ENCODE measurements at regions not wholly inside any gene's neighbourhood (a gene's known extent, or its start where the extent isn't known, plus 50 kb on each side); places are given as distances from the start of the nearest gene placed in this dataset.

GRCh38 chr1:106961646-106962045, 94.8 kb upstream of the PRMT6 start:
- DNase-seq (ENCODE audit: insufficient read length) (no peak), FAIRE-seq (no peak)
- TF ChIP-seq TAF1 (IDR thresholded peaks at IDR 0.05; ENCODE audit: borderline replicate concordance, low read depth, low read length) (no peak), POLR2AphosphoS5 (IDR thresholded peaks at IDR 0.05; ENCODE audit: low read depth, low read length) (no peak), POLR2A (IDR thresholded peaks at IDR 0.05; ENCODE audit: low read depth, low read length) (no peak)

- no peak for DNase-seq (ENCODE audit: insufficient read length)
- no peak for TF ChIP-seq POLR2AphosphoS5 (IDR thresholded peaks at IDR 0.05; ENCODE audit: low read depth, low read length)
- TF ChIP-seq TAF1 (IDR thresholded peaks at IDR 0.05; ENCODE audit: borderline replicate concordance, low read depth, low read length), result no peak
- no peak for TF ChIP-seq POLR2A (IDR thresholded peaks at IDR 0.05; ENCODE audit: low read depth, low read length)
- FAIRE-seq, result no peak
These were observed 93.9 kb upstream of the PRMT6 start for GRCh38 chr1:106962591-106962990.

GRCh38 chr1:106964495-106964894, 92.0 kb upstream of the PRMT6 start:
- no peak for DNase-seq (ENCODE audit: insufficient read length)
- no peak for FAIRE-seq
- no peak for TF ChIP-seq POLR2AphosphoS5 (IDR thresholded peaks at IDR 0.05; ENCODE audit: low read depth, low read length)
- no peak for TF ChIP-seq TAF1 (IDR thresholded peaks at IDR 0.05; ENCODE audit: borderline replicate concordance, low read depth, low read length)
- TF ChIP-seq POLR2A (IDR thresholded peaks at IDR 0.05; ENCODE audit: low read depth, low read length), result no peak

- DNase-seq (ENCODE audit: insufficient read length) (no peak), FAIRE-seq (no peak)
- no peak for TF ChIP-seq POLR2AphosphoS5 (IDR thresholded peaks at IDR 0.05; ENCODE audit: low read depth, low read length)
- no peak for TF ChIP-seq POLR2A (IDR thresholded peaks at IDR 0.05; ENCODE audit: low read depth, low read length)
These were observed 87.8 kb upstream of the PRMT6 start for GRCh38 chr1:106968644-106969043.

GRCh38 chr1:106969731-106970130, 86.7 kb upstream of the PRMT6 start:
- DNase-seq (ENCODE audit: insufficient read length) (no peak), FAIRE-seq (no peak)
- TF ChIP-seq POLR2A (IDR thresholded peaks at IDR 0.05; ENCODE audit: low read depth, low read length) (no peak), POLR2AphosphoS5 (IDR thresholded peaks at IDR 0.05; ENCODE audit: low read depth, low read length) (no peak), TAF1 (IDR thresholded peaks at IDR 0.05; ENCODE audit: borderline replicate concordance, low read depth, low read length) (no peak)

- no peak for TF ChIP-seq POLR2A (IDR thresholded peaks at IDR 0.05; ENCODE audit: low read depth, low read length)
- TF ChIP-seq TAF1 (IDR thresholded peaks at IDR 0.05; ENCODE audit: borderline replicate concordance, low read depth, low read length), result no peak
- TF ChIP-seq POLR2AphosphoS5 (IDR thresholded peaks at IDR 0.05; ENCODE audit: low read depth, low read length), result no peak
- FAIRE-seq, result no peak
- no peak for DNase-seq (ENCODE audit: insufficient read length)
These were observed 84.4 kb upstream of the PRMT6 start for GRCh38 chr1:106972074-106972473.

- no peak for FAIRE-seq
- no peak for DNase-seq (ENCODE audit: insufficient read length)
- TF ChIP-seq TAF1 (IDR thresholded peaks at IDR 0.05; ENCODE audit: borderline replicate concordance, low read depth, low read length), result no peak
- no peak for TF ChIP-seq POLR2A (IDR thresholded peaks at IDR 0.05; ENCODE audit: low read depth, low read length)
- no peak for TF ChIP-seq POLR2AphosphoS5 (IDR thresholded peaks at IDR 0.05; ENCODE audit: low read depth, low read length)
These were observed 80.5 kb upstream of the PRMT6 start for GRCh38 chr1:106975944-106976343.

- FAIRE-seq (no peak), DNase-seq (ENCODE audit: insufficient read length) (no peak)
- TF ChIP-seq POLR2A (IDR thresholded peaks at IDR 0.05; ENCODE audit: low read depth, low read length) (no peak), POLR2AphosphoS5 (IDR thresholded peaks at IDR 0.05; ENCODE audit: low read depth, low read length) (no peak), TAF1 (IDR thresholded peaks at IDR 0.05; ENCODE audit: borderline replicate concordance, low read depth, low read length) (no peak)
These were observed 77.8 kb upstream of the PRMT6 start for GRCh38 chr1:106978477-106979322.

- DNase-seq (ENCODE audit: insufficient read length) (no peak), FAIRE-seq (no peak)
- TF ChIP-seq TAF1 (IDR thresholded peaks at IDR 0.05; ENCODE audit: borderline replicate concordance, low read depth, low read length) (no peak), POLR2AphosphoS5 (IDR thresholded peaks at IDR 0.05; ENCODE audit: low read depth, low read length) (no peak), POLR2A (IDR thresholded peaks at IDR 0.05; ENCODE audit: low read depth, low read length) (no peak)
These were observed 77.1 kb upstream of the PRMT6 start for GRCh38 chr1:106979371-106979770.

- no peak for FAIRE-seq
- DNase-seq (ENCODE audit: insufficient read length), result no peak
- TF ChIP-seq TAF1 (IDR thresholded peaks at IDR 0.05; ENCODE audit: borderline replicate concordance, low read depth, low read length), result no peak
- TF ChIP-seq POLR2AphosphoS5 (IDR thresholded peaks at IDR 0.05; ENCODE audit: low read depth, low read length), result no peak
- TF ChIP-seq POLR2A (IDR thresholded peaks at IDR 0.05; ENCODE audit: low read depth, low read length), result no peak
These were observed 76.4 kb upstream of the PRMT6 start for GRCh38 chr1:106980121-106980520.

- TF ChIP-seq TAF1 (IDR thresholded peaks at IDR 0.05; ENCODE audit: borderline replicate concordance, low read depth, low read length) (no peak), POLR2A (IDR thresholded peaks at IDR 0.05; ENCODE audit: low read depth, low read length) (no peak), POLR2AphosphoS5 (IDR thresholded peaks at IDR 0.05; ENCODE audit: low read depth, low read length) (no peak)
- DNase-seq (ENCODE audit: insufficient read length) (no peak), FAIRE-seq (no peak)
These were observed 71.7 kb upstream of the PRMT6 start for GRCh38 chr1:106984801-106985200.

GRCh38 chr1:106986603-106987002, 69.9 kb upstream of the PRMT6 start:
- DNase-seq (ENCODE audit: insufficient read length), result no peak
- no peak for FAIRE-seq
- TF ChIP-seq TAF1 (IDR thresholded peaks at IDR 0.05; ENCODE audit: borderline replicate concordance, low read depth, low read length), result no peak
- no peak for TF ChIP-seq POLR2A (IDR thresholded peaks at IDR 0.05; ENCODE audit: low read depth, low read length)
- TF ChIP-seq POLR2AphosphoS5 (IDR thresholded peaks at IDR 0.05; ENCODE audit: low read depth, low read length), result no peak
